Esophagus squamous epithelium (tissue), 5 donors: ENCODE measurements at regions not wholly inside any gene's neighbourhood (a gene's known extent, or its start where the extent isn't known, plus 50 kb on each side); places are given as distances from the start of the nearest gene placed in this dataset.

Experiments used
- DNase-seq: peaks from one replicate; lab custom pipeline; 2025; lab: John Stamatoyannopoulos, UW
- H3K27ac ChIP-seq, 4 donors: fragments of 200-600 bp; sonication (generic); one replicate each; pipeline ENCODE4 v1.5.1; 2016 to 2019; ENCODE audit warnings: mild to moderate bottlenecking in 1 of 4
- H3K27me3 ChIP-seq, 4 donors: fragments of 200-600 bp; sonication (generic); 1 replicate in 3 of 4; 2 replicates in 1 of 4; pipeline versions ENCODE4 v1.5.1 to v1.6.0; 2017 to 2021; ENCODE audit warnings: antibody characterized with exemption in 1 of 4
- H3K36me3 ChIP-seq, 3 donors: fragments of 200-600 bp; sonication (generic); one replicate each; pipeline ENCODE4 v1.5.1; 2016 to 2019
- H3K4me1 ChIP-seq, 3 donors: fragments of 200-600 bp; sonication (generic); one replicate each; pipeline ENCODE4 v1.5.1; 2017 to 2019
- H3K4me3 ChIP-seq, 4 donors: fragments of 200-600 bp; sonication (generic); 1 replicate in 3 of 4; 2 replicates in 1 of 4; pipeline ENCODE4 v1.5.1; 2016 to 2019; ENCODE audit warnings: mild to moderate bottlenecking in 2 of 4, moderate library complexity in 1 of 4
- H3K9me3 ChIP-seq, 3 donors: fragments of 200-600 bp; sonication (generic); one replicate each; pipeline ENCODE4 v1.5.1; 2016 to 2019
- POLR2A ChIP-seq, 4 donors: fragments of 450-650 bp; IDR thresholded peaks; one replicate each; pipeline ENCODE4 v1.6.1; 2017; ENCODE audit warnings: antibody characterized with exemption in 4 of 4, mild to moderate bottlenecking in 4 of 4, moderate library complexity in 3 of 4
- WGBS, 2 donors: methylation state at CpG; one replicate each; pipeline ENCODE4 v1.1.5; 2018; 5-methylcytosine and 5-hydroxymethylcytosine counted together
- intact Hi-C: fragments of 100-400 bp; cut with DNase I; formaldehyde crosslinking; loops from one replicate; pipeline ENCODE4 v1.15.0; 2022
- TF ChIP-seq, protein P1 (sequence below), 6 experiments: fragments of 450-650 bp in 4 of 6; fragments of 200-600 bp in 2 of 6; sonication (generic) in 2 of 6; IDR thresholded peaks; one replicate each; pipeline ENCODE4 v1.5.1; 2016 to 2019; ENCODE audit warnings: antibody characterized with exemption in 6 of 6, mild to moderate bottlenecking in 4 of 6, moderate library complexity in 4 of 6
- donor health status: DM: yes; HTN: yes; CAD: no.

DNA sequence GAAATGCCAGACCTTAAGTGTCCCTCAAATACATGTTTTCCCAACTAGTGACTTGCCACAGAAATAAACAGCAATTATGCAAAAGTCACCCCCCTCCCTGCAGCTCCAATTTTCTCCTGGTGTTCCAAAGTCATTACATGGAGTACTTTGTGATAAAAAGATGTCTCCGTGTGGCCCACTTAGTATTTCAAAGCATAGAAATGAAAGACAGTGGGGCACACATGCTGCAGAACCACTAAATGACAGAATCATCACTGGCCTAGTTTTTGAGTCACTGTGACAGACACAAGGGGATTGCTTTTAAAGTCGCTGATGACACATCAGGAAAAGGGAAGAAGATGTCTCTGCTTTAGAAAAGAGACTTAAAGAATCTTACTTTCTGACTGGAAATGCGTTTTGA is 323.4 kb downstream of the PSAT1 start:
- H3K27ac ChIP-seq, result no peak overlapping the region
- peaks cover 0 to 11% (median 0%) of the 10 kb centered on the region in 3 donors for H3K4me1 ChIP-seq
- intact Hi-C loops, result no loop called here
- no peak for DNase-seq
- H3K4me3 ChIP-seq, result no peak overlapping the region
- TF ChIP-seq POLR2A (IDR thresholded peaks at IDR 0.05), result no peak
- TF ChIP-seq, protein P1, sequence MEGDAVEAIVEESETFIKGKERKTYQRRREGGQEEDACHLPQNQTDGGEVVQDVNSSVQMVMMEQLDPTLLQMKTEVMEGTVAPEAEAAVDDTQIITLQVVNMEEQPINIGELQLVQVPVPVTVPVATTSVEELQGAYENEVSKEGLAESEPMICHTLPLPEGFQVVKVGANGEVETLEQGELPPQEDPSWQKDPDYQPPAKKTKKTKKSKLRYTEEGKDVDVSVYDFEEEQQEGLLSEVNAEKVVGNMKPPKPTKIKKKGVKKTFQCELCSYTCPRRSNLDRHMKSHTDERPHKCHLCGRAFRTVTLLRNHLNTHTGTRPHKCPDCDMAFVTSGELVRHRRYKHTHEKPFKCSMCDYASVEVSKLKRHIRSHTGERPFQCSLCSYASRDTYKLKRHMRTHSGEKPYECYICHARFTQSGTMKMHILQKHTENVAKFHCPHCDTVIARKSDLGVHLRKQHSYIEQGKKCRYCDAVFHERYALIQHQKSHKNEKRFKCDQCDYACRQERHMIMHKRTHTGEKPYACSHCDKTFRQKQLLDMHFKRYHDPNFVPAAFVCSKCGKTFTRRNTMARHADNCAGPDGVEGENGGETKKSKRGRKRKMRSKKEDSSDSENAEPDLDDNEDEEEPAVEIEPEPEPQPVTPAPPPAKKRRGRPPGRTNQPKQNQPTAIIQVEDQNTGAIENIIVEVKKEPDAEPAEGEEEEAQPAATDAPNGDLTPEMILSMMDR (IDR thresholded peaks at IDR 0.05), result no peak
- WGBS, 2 donors, result 46 to 70% methylated on average over 3 of the region's 3 CpGs
- no peaks in the 10 kb centered on the region for H3K36me3 ChIP-seq
- no peaks in the 10 kb centered on the region for H3K27me3 ChIP-seq
- H3K9me3 ChIP-seq, result no peaks in the 10 kb centered on the region

DNA sequence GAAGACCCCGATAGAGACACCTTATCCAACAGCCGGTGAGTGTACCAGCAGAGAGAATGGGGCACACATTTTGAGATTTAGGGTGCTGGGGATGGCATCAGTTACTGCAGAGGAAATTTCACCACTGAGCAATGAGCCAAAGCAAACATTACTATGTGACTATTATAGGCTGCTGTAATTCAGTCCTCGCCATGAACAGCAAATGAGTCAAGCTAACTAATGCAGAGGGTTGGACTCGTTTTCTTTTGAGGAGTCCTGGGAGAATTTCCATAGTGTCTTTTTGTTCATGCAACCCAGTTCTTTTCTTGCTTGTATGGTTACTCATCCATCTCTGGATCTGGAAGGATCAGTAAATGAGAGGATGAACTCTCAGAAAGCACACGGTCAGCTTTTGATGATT is 323.8 kb downstream of the PSAT1 start:
- 48 to 63% methylated on average over 4 to 5 of the region's 5 CpGs for WGBS, 2 donors
- no peak for DNase-seq

DNA sequence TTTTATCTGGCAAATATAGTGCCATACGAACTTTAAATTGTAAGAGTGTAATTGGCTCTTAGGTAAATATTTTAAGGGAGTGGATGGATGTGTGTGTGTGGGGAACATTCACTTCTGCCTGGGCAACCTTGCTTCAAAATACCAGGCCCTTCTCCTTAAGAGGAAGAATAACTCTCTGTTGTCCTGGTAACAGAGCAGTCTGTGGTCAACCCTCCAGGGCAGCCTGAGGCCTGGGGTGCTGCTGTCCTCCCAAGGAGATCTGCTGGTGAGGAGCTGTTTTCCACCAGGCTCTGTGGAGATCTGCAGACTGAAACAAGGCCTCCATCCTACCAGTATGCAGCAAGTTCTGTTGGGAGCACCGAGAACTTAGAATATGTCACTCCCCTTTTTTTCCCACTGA is 325.2 kb downstream of the PSAT1 start:
- Histone ChIP-seq H3K4me1 (peaks cover 0 to 11% (median 0%) of the 10 kb centered on the region in 3 donors), H3K4me3 (no peak overlapping the region), H3K27me3 (no peaks in the 10 kb centered on the region), H3K9me3 (no peaks in the 10 kb centered on the region), H3K36me3 (no peaks in the 10 kb centered on the region), H3K27ac (no peak overlapping the region)
- TF ChIP-seq, protein P1 (IDR thresholded peaks at IDR 0.05), result no peak
- TF ChIP-seq POLR2A (IDR thresholded peaks at IDR 0.05), result no peak
- no peak for DNase-seq
- WGBS, 2 donors, result 79 to 92% methylated on average over 1 to 2 of the region's 2 CpGs
- intact Hi-C loops, result no loop called here

More for the DNA sequence above, 323.8 kb downstream of the PSAT1 start:
- intact Hi-C loops, result no loop called here
- Histone ChIP-seq H3K27ac (peak overlapping the region in 1 of 4 donors; percentile 15), H3K9me3 (no peaks in the 10 kb centered on the region), H3K4me1 (peaks cover 0 to 11% (median 0%) of the 10 kb centered on the region in 3 donors), H3K27me3 (no peaks in the 10 kb centered on the region), H3K4me3 (no peak overlapping the region), H3K36me3 (no peaks in the 10 kb centered on the region)
- TF ChIP-seq, protein P1 (IDR thresholded peaks at IDR 0.05), result no peak
- no peak for TF ChIP-seq POLR2A (IDR thresholded peaks at IDR 0.05)

DNA sequence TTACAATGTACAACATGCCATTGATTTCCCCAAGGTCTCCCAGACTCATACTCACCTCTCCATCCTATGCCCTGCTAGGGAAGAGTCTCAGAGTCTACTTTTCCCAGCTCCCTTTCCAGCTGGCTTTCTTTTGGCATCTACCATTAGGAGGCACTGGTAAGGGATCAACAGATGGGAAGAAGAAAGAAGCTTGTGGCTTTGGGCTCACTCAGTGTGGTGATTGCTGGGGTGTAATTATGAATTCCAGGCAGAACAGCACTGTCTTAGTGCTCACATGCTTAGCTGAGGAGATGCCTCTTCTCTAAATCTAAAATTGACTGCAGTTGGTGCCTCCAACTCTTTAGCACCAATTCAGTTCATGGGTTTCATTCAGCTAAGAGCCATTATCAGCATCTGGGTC is 330.0 kb downstream of the PSAT1 start:
- TF ChIP-seq POLR2A (IDR thresholded peaks at IDR 0.05), result no peak
- TF ChIP-seq, protein P1 (IDR thresholded peaks at IDR 0.05), result no peak
- no peaks in the 10 kb centered on the region for H3K27me3 ChIP-seq
- intact Hi-C loops, result no loop called here
- no peaks in the 10 kb centered on the region for H3K36me3 ChIP-seq
- H3K4me3 ChIP-seq, result no peak overlapping the region
- no peaks in the 10 kb centered on the region for H3K9me3 ChIP-seq
- H3K27ac ChIP-seq, result no peak overlapping the region
- no peak for DNase-seq
- H3K4me1 ChIP-seq, result no peaks in the 10 kb centered on the region

DNA sequence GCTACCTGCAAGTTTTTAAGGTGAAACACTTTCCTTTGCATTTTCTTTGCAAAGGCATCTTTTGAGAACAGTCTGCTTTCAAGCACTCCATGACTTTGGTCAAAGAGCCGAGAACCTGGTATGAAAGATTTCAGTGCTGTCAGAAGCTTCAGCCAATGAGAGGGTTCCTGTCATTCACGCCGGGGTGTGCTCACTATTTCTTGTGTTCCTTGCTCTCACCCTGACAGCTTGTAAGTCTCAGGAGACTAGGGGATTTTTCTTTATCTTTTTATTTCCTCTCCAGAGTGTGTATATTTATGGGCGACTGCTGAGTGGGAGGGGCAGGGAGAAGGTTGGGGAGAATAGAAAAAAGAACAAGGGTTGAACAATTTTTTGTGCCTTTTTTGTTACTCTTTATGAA is 334.0 kb downstream of the PSAT1 start:
- H3K4me1 ChIP-seq, result no peaks in the 10 kb centered on the region
- no peak overlapping the region for H3K4me3 ChIP-seq
- DNase-seq, result no peak
- 66 to 72% methylated on average over 4 of the region's 4 CpGs for WGBS, 2 donors
- TF ChIP-seq, protein P1 (IDR thresholded peaks at IDR 0.05), result no peak
- TF ChIP-seq POLR2A (IDR thresholded peaks at IDR 0.05), result no peak
- intact Hi-C loops, result no loop called here
- no peaks in the 10 kb centered on the region for H3K9me3 ChIP-seq
- H3K27me3 ChIP-seq, result no peaks in the 10 kb centered on the region
- H3K27ac ChIP-seq, result no peak overlapping the region
- H3K36me3 ChIP-seq, result no peaks in the 10 kb centered on the region
